RWPE1 (cell line): ENCODE measurements at regions not wholly inside any gene's neighbourhood (a gene's known extent, or its start where the extent isn't known, plus 50 kb on each side); places are given as distances from the start of the nearest gene placed in this dataset.

Experiments
- CTCF ChIA-PET: fragments of 350-600 bp; sonication (Branson Sonifier 250); formaldehyde crosslinking; extraction: SDS; loops from one replicate; lab custom pipeline; 2021; lab: Yijun Ruan, JAX
- POLR2A ChIA-PET: fragments of 400-600 bp; formaldehyde crosslinking; extraction: SDS; loops from one replicate; lab custom pipeline; 2020; ENCODE audit warnings: antibody characterized with exemption; ENCODE audit not compliant: low non-redundant PET; lab: Yijun Ruan, JAX
- DNase-seq: peaks from one replicate; pipeline ENCODE4 v3.0.0; 2012; ENCODE audit warnings: low spot score
- H3K27ac ChIP-seq: fragments of 450-650 bp; 2 replicates; pipeline ENCODE4 v1.5.1; 2017
- CTCF ChIP-seq: fragments of 450-650 bp; conservative IDR thresholded peaks from 2 replicates; pipeline ENCODE4 v1.5.1; 2017; ENCODE audit warnings: low read depth, mild to moderate bottlenecking

GRCh38 chr17:56680676-56681075 is 87.2 kb downstream of the NOG start:
- DNase-seq = no peak
- no peak overlapping the region for H3K27ac ChIP-seq
- TF ChIP-seq CTCF = no peak
- POLR2A ChIA-PET = no interaction called here
- CTCF ChIA-PET = no interaction called here

DNA sequence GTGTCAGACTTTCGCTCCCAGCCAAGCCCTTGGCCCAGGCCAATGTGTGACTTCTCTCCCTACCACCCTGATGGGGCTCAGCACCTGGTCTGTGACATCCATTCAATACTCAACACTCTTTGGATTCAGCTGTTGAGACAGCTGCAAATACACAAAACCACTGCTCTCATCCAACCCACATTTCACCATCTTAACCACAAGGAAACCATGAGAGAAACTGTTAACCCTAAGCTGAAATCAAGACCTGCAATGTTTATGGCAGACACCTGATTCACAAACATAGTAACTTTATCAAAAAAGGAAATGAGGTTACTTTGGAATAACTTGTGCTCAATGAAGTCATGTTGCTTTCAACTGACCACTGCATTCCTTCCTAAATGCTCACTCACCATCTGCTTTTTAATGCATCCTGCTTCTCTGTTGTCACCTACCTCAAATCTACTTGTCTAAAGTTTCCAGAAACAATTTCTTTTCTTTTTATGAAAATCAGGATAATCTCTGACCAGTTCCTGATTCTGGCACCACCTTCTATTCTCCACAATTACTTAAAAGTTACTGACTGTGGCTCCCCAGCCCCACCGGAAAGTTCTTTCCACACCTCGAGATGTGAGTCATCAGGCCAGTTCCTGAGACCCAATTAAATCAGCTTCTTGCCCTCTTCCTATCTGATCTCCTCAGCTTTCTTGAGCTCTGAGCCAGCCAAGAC is 88.2 kb downstream of the NOG start:
- no peak for TF ChIP-seq CTCF
- peak; percentile 74 for DNase-seq
- ChIA-PET CTCF (interaction anchor here (0.6 to 0.8 kb wide), 3 partner anchors 15 to 35 kb away, joined by 3 to 5 read pairs (median 4); no protein-coding TSS in a partner anchor), POLR2A (no interaction called here)
- peak overlapping the region; percentile 72 for H3K27ac ChIP-seq

- no peak for DNase-seq
- POLR2A ChIA-PET = no interaction called here
- H3K27ac ChIP-seq = no peak overlapping the region
- no peak for TF ChIP-seq CTCF
- CTCF ChIA-PET = no interaction called here
Measured at GRCh38 chr17:56688151-56688550, 94.7 kb downstream of the NOG start.

GRCh38 chr17:56690441-56691291 is 97.2 kb downstream of the NOG start:
- no peak for DNase-seq
- ChIA-PET POLR2A (no interaction called here), CTCF (interaction anchor here (1.2 kb wide), 1 partner anchor 25 kb away, joined by 8 read pairs; no protein-coding TSS in a partner anchor)

GRCh38 chr17:56694825-56695224 is 101.3 kb downstream of the NOG start:
- ChIA-PET POLR2A (no interaction called here), CTCF (no interaction called here)
- no peak for DNase-seq
- H3K27ac ChIP-seq = no peak overlapping the region
- no peak for TF ChIP-seq CTCF

More at GRCh38 chr17:56690441-56691291, 97.2 kb downstream of the NOG start:
- no peak for TF ChIP-seq CTCF
- no peak overlapping the region for H3K27ac ChIP-seq

DNA sequence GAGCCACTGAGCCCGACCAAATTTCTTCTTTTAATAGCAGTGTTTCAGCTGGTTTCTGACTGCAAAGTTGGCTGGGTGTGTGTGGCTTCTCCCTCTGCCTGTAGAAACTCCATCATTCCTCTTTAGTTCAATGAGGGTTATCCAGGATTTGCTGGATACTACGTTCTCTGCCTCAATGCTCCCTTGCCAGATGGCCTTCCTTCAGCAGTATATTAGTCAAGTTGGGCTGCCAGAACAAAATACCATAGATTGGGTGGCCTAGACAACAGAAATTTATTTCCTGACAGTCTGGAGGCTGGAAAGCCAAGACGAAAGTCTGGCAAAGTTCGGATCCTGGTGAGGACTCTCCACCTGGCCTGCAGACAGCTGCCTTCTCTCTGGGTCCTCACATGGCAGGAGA is 103.7 kb downstream of the NOG start:
- no peak for TF ChIP-seq CTCF
- CTCF ChIA-PET = interaction anchor here (0.6 to 0.7 kb wide), 2 partner anchors 15 to 19 kb away, joined by 4 read pairs; no protein-coding TSS in a partner anchor
- POLR2A ChIA-PET = no interaction called here
- no peak overlapping the region for H3K27ac ChIP-seq
- DNase-seq = no peak
